ENCODE measurements at regions not wholly inside any gene's neighbourhood (a gene's known extent, or its start where the extent isn't known, plus 50 kb on each side); places are given as distances from the start of the nearest gene placed in this dataset.

GRCh38 chr5:129163810-129164378 lies 69.3 kb downstream of the ISOC1 start:
- no peak for DNase-seq (ENCODE audit: low read depth)
- H3K4me3 ChIP-seq (ENCODE audit: low read depth, low read length), result no peak overlapping the region

GRCh38 chr5:129170050-129170449 lies 75.5 kb downstream of the ISOC1 start:
- no peak overlapping the region for H3K4me3 ChIP-seq (ENCODE audit: low read depth, low read length)
- no peak for DNase-seq (ENCODE audit: low read depth)

- no peak overlapping the region for H3K4me3 ChIP-seq (ENCODE audit: low read depth, low read length)
- DNase-seq (ENCODE audit: low read depth), result no peak
Measured at GRCh38 chr5:129171194-129171944, 76.8 kb downstream of the ISOC1 start.

- DNase-seq (ENCODE audit: low read depth), result peak; percentile 0
- no peak overlapping the region for H3K4me3 ChIP-seq (ENCODE audit: low read depth, low read length)
Measured at GRCh38 chr5:129172580-129172979, 78.0 kb downstream of the ISOC1 start.

GRCh38 chr5:129173771-129174170 lies 79.2 kb downstream of the ISOC1 start:
- no peak overlapping the region for H3K4me3 ChIP-seq (ENCODE audit: low read depth, low read length)
- DNase-seq (ENCODE audit: low read depth), result no peak

GRCh38 chr5:129174480-129174879 lies 79.9 kb downstream of the ISOC1 start:
- DNase-seq (ENCODE audit: low read depth), result no peak
- no peak overlapping the region for H3K4me3 ChIP-seq (ENCODE audit: low read depth, low read length)

GRCh38 chr5:129177451-129177850 lies 82.9 kb downstream of the ISOC1 start:
- no peak overlapping the region for H3K4me3 ChIP-seq (ENCODE audit: low read depth, low read length)
- no peak for DNase-seq (ENCODE audit: low read depth)

- no peak for DNase-seq (ENCODE audit: low read depth)
- no peak overlapping the region for H3K4me3 ChIP-seq (ENCODE audit: low read depth, low read length)
Measured at GRCh38 chr5:129199308-129199707, 104.8 kb downstream of the ISOC1 start.

- H3K4me3 ChIP-seq (ENCODE audit: low read depth, low read length), result no peak overlapping the region
- DNase-seq (ENCODE audit: low read depth), result no peak
Measured at GRCh38 chr5:129204525-129204924, 110.0 kb downstream of the ISOC1 start.

- no peak overlapping the region for H3K4me3 ChIP-seq (ENCODE audit: low read depth, low read length)
- DNase-seq (ENCODE audit: low read depth), result no peak
Measured at GRCh38 chr5:129216001-129216400, 121.5 kb downstream of the ISOC1 start.

- no peak for DNase-seq (ENCODE audit: low read depth)
- no peak overlapping the region for H3K4me3 ChIP-seq (ENCODE audit: low read depth, low read length)
Measured at GRCh38 chr5:129217179-129217578, 122.6 kb downstream of the ISOC1 start.

- H3K4me3 ChIP-seq (ENCODE audit: low read depth, low read length), result no peak overlapping the region
- no peak for DNase-seq (ENCODE audit: low read depth)
Measured at GRCh38 chr5:129223178-129223577, 128.6 kb downstream of the ISOC1 start.

GRCh38 chr5:129228577-129228976 lies 134.0 kb downstream of the ISOC1 start:
- DNase-seq (ENCODE audit: low read depth), result no peak
- H3K4me3 ChIP-seq (ENCODE audit: low read depth, low read length), result no peak overlapping the region

- no peak overlapping the region for H3K4me3 ChIP-seq (ENCODE audit: low read depth, low read length)
- no peak for DNase-seq (ENCODE audit: low read depth)
Measured at GRCh38 chr5:129241755-129242154, 147.2 kb downstream of the ISOC1 start.

GRCh38 chr5:129243039-129243438 lies 148.5 kb downstream of the ISOC1 start:
- no peak for DNase-seq (ENCODE audit: low read depth)
- H3K4me3 ChIP-seq (ENCODE audit: low read depth, low read length), result no peak overlapping the region

- H3K4me3 ChIP-seq (ENCODE audit: low read depth, low read length), result no peak overlapping the region
- DNase-seq (ENCODE audit: low read depth), result no peak
Measured at GRCh38 chr5:129244478-129244877, 149.9 kb downstream of the ISOC1 start.

- no peak for DNase-seq (ENCODE audit: low read depth)
- no peak overlapping the region for H3K4me3 ChIP-seq (ENCODE audit: low read depth, low read length)
Measured at GRCh38 chr5:129245489-129245888, 150.9 kb downstream of the ISOC1 start.

- DNase-seq (ENCODE audit: low read depth), result no peak
- H3K4me3 ChIP-seq (ENCODE audit: low read depth, low read length), result no peak overlapping the region
Measured at GRCh38 chr5:129246088-129246487, 151.5 kb downstream of the ISOC1 start.

GRCh38 chr5:129249886-129250285 lies 155.3 kb downstream of the ISOC1 start:
- no peak overlapping the region for H3K4me3 ChIP-seq (ENCODE audit: low read depth, low read length)
- no peak for DNase-seq (ENCODE audit: low read depth)

- no peak for DNase-seq (ENCODE audit: low read depth)
- no peak overlapping the region for H3K4me3 ChIP-seq (ENCODE audit: low read depth, low read length)
Measured at GRCh38 chr5:129271308-129271707, 176.8 kb downstream of the ISOC1 start.

GRCh38 chr5:129284010-129284409 lies 176.1 kb upstream of the ADAMTS19 start:
- no peak for DNase-seq (ENCODE audit: low read depth)
- H3K4me3 ChIP-seq (ENCODE audit: low read depth, low read length), result no peak overlapping the region

Measured in skeletal muscle cell (primary cell).